HepG2 (cell line): ENCODE measurements at regions not wholly inside any gene's neighbourhood (a gene's known extent, or its start where the extent isn't known, plus 50 kb on each side); places are given as distances from the start of the nearest gene placed in this dataset.
A peak's percentile ranks its signal among the peaks of the same experiment; 100 is the strongest.
"Not testable (repeated sequence)": the region's sequence is repeated elsewhere in the genome, so short reads cannot be mapped to it uniquely, and the experiment has no call there.

Source experiments
- ATAC-seq: fragments of 200-7000 bp; cut with Tn5 transposase; 3 replicates; pipeline ENCODE4 v1.9.1; 2020; ENCODE audit warnings: mild to moderate bottlenecking, moderate library complexity
- BruUV-seq: library from RNA; stranded (reverse); fragments of 400-500 nt; replicated peaks from 2 replicates; lab custom pipeline; 2021; lab: Mats Ljungman, UMichigan
- CTCF ChIA-PET: fragments of 300-600 bp; formaldehyde crosslinking; extraction: SDS; loops from one replicate; lab custom pipeline; 2021; ENCODE audit warnings: low total read pairs, inconsistent platforms, low intra/inter-chr PET ratio; lab: Yijun Ruan, JAX
- POLR2A ChIA-PET: fragments of 350-600 bp; sonication (Branson Sonifier 250); formaldehyde crosslinking; loops from one replicate; lab custom pipeline; 2020; ENCODE audit warnings: antibody characterized with exemption, inconsistent platforms; lab: Yijun Ruan, JAX
- DNase-seq: peaks from one replicate; pipeline ENCODE4 v3.0.0-alpha.2; 2015; ENCODE audit warnings: low spot score
- FAIRE-seq: peaks from 3 replicates; lab custom pipeline; 2011; peaks lifted over from hg19 to GRCh38; lab: Jason Lieb, UNC
- H2AFZ ChIP-seq: one replicate; pipeline ENCODE4 v1.6.1; 2011; ENCODE audit warnings: low read length, inconsistent platforms
- H3K27ac ChIP-seq: fragments of 300-600 bp; 3 replicates; pipeline ENCODE4 v1.8.0; 2011; ENCODE audit warnings: mixed run types, mild to moderate bottlenecking, mixed read lengths, low read length, inconsistent platforms; ENCODE audit not compliant: insufficient read depth; ENCODE audit errors: extremely low read length
- H3K27me3 ChIP-seq, 2 experiments: fragments of 200-600 bp in 1 of 2; 2 replicates in 1 of 2; 3 replicates in 1 of 2; pipeline versions ENCODE4 v1.6.0 to v1.8.0; 2011; ENCODE audit warnings: low read length in 2 of 2, mild to moderate bottlenecking in 2 of 2, moderate library complexity in 2 of 2, inconsistent platforms in 1 of 2; ENCODE audit not compliant: insufficient read depth in 2 of 2, control insufficient read depth in 1 of 2
- H3K36me3 ChIP-seq, 2 experiments: fragments of 200-600 bp in 1 of 2; replicated peaks in 1 of 2; 2 replicates in 1 of 2; 3 replicates in 1 of 2; pipeline versions ENCODE4 v1.5.1 to v1.8.0; 2011; ENCODE audit warnings: low read length in 2 of 2, inconsistent platforms in 1 of 2; ENCODE audit not compliant: insufficient read depth in 2 of 2, control insufficient read depth in 1 of 2
- H3K4me1 ChIP-seq: 2 replicates; pipeline ENCODE4 v1.5.1; 2012; ENCODE audit warnings: low read length, inconsistent platforms; ENCODE audit not compliant: insufficient read depth
- H3K4me2 ChIP-seq: 2 replicates; pipeline ENCODE4 v1.6.0; 2011; ENCODE audit warnings: low read depth, low read length, inconsistent platforms
- H3K4me3 ChIP-seq, 3 experiments: fragments of 200-600 bp in 1 of 3; sonication (generic), shearing (Covaris generic) in 1 of 3; replicated peaks in 1 of 3; 2 replicates each; pipeline ENCODE4 v1.5.1; 2011 to 2016; ENCODE audit warnings: low read length in 3 of 3, inconsistent platforms in 2 of 3, low read depth in 2 of 3, mild to moderate bottlenecking in 2 of 3, control low read depth in 1 of 3, mixed read lengths in 1 of 3; ENCODE audit not compliant: insufficient read depth in 1 of 3
- H3K79me2 ChIP-seq: one replicate; pipeline ENCODE4 v1.6.1; 2011; ENCODE audit warnings: low read length, inconsistent platforms; ENCODE audit not compliant: insufficient read depth
- H3K9ac ChIP-seq: 2 replicates; pipeline ENCODE4 v1.6.0; 2011; ENCODE audit warnings: mild to moderate bottlenecking, low read depth, low read length, inconsistent platforms; ENCODE audit not compliant: insufficient read depth
- H3K9me3 ChIP-seq: 2 replicates; pipeline ENCODE4 v1.5.1; 2012; ENCODE audit warnings: mild to moderate bottlenecking, low read length
- H4K20me1 ChIP-seq: 2 replicates; pipeline ENCODE4 v1.6.0; 2011; ENCODE audit warnings: inconsistent platforms, mild to moderate bottlenecking, low read length, moderate library complexity; ENCODE audit not compliant: insufficient read depth
- WGBS: methylation state at CpG from one replicate; pipeline ENCODE4 v1.1.6; 2017; ENCODE audit warnings: low lambda C conversion rate; 5-methylcytosine and 5-hydroxymethylcytosine counted together
- in situ Hi-C: cut with HindIII; loops from 2 replicates; pipeline ENCODE4 v1.10.0; 2017; ENCODE audit warnings: low pct_unique_long_range_greater_than_20kb; ENCODE audit not compliant: extremely low pct_ligation_motif_present
- intact Hi-C: fragments of 100-400 bp; cut with micrococcal nuclease; formaldehyde crosslinking; loops from one replicate; pipeline ENCODE4 v1.10.0; 2022; ENCODE audit not compliant: unreplicated experiment

GRCh38 chrY:18704198-18704597, 69.3 kb downstream of the HSFY2 start:
- H3K9ac ChIP-seq, intact Hi-C loops, H3K36me3 ChIP-seq, H3K79me2 ChIP-seq, in situ Hi-C loops, H3K27me3 ChIP-seq, BruUV-seq, POLR2A ChIA-PET, FAIRE-seq, H3K4me3 ChIP-seq, H2AFZ ChIP-seq, H3K4me1 ChIP-seq, H3K9me3 ChIP-seq, ATAC-seq, H4K20me1 ChIP-seq, H3K4me2 ChIP-seq, DNase-seq, CTCF ChIA-PET, H3K27ac ChIP-seq: not testable (repeated sequence)
- WGBS = no CpG with 5 or more reads among the region's 1 CpG

GRCh38 chrY:18711785-18712184, 61.8 kb downstream of the HSFY2 start:
- DNase-seq, in situ Hi-C loops, intact Hi-C loops, H3K36me3 ChIP-seq, H3K9ac ChIP-seq, H3K4me1 ChIP-seq, BruUV-seq, H3K27me3 ChIP-seq, CTCF ChIA-PET, H2AFZ ChIP-seq, H3K27ac ChIP-seq, H4K20me1 ChIP-seq, ATAC-seq, H3K4me2 ChIP-seq, H3K79me2 ChIP-seq, H3K9me3 ChIP-seq, H3K4me3 ChIP-seq, POLR2A ChIA-PET: not testable (repeated sequence)
- no CpG with 5 or more reads among the region's 5 CpGs for WGBS
- peak; percentile 76 for FAIRE-seq

GRCh38 chrY:18713760-18714159, 59.8 kb downstream of the HSFY2 start:
- DNase-seq, H3K9ac ChIP-seq, H2AFZ ChIP-seq, BruUV-seq, H3K27ac ChIP-seq, POLR2A ChIA-PET, H3K27me3 ChIP-seq, intact Hi-C loops, H3K4me1 ChIP-seq, H4K20me1 ChIP-seq, CTCF ChIA-PET, H3K4me3 ChIP-seq, H3K4me2 ChIP-seq, FAIRE-seq, in situ Hi-C loops, H3K9me3 ChIP-seq, ATAC-seq, H3K36me3 ChIP-seq, H3K79me2 ChIP-seq: not testable (repeated sequence)
- WGBS = no CpG with 5 or more reads among the region's 5 CpGs

- BruUV-seq, H3K9ac ChIP-seq, POLR2A ChIA-PET, DNase-seq, H2AFZ ChIP-seq, H3K4me3 ChIP-seq, H3K27me3 ChIP-seq, H3K4me1 ChIP-seq, H3K9me3 ChIP-seq, H3K79me2 ChIP-seq, intact Hi-C loops, H3K4me2 ChIP-seq, CTCF ChIA-PET, H4K20me1 ChIP-seq, ATAC-seq, H3K36me3 ChIP-seq, in situ Hi-C loops, H3K27ac ChIP-seq, FAIRE-seq: not testable (repeated sequence)
- no CpG with 5 or more reads among the region's 2 CpGs for WGBS
Measured at GRCh38 chrY:18718714-18719113, 54.8 kb downstream of the HSFY2 start.
